GM12801 (cell line): ENCODE measurements at regions not wholly inside any gene's neighbourhood (a gene's known extent, or its start where the extent isn't known, plus 50 kb on each side); places are given as distances from the start of the nearest gene placed in this dataset.

Experiments
- TF ChIP-seq, protein P1 (sequence below): IDR thresholded peaks from one replicate; pipeline ENCODE4 v1.5.1; 2011; ENCODE audit warnings: control low read depth; ENCODE audit not compliant: insufficient read length; ENCODE audit errors: extremely low read depth

DNA sequence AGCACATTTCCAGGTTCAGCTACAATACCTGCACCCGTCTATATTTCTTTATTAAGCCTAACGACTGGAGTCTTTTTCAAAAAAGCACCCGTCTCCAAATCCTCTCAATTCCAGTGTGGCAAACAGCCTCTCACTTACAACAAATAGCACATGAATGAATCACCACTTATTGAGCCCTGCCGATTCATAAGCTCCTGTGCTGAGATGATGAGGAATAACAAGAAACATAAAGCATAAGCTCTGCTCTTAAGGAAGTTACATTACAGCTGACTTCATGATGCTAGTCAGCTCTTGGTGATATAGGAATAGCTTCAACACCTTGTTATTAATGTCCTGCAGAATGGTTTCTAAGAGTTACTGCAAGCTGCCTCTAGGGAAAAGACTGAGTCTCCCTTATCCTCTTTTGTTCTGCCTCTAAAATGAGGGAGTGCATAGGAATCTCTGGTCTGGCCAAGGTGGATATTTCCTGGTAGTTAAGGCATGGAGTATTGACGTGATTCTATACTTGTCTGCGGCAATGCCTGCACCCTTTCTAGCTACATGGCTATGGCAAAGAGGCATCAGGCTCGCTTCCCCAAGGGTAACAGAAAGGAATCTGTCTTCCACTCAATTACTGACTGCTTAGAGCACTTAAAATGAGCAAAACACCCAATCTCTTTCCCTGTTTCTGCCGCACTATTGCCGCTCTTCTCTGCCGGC is 195.7 kb downstream of the KLF12 start:
- TF ChIP-seq, protein P1, sequence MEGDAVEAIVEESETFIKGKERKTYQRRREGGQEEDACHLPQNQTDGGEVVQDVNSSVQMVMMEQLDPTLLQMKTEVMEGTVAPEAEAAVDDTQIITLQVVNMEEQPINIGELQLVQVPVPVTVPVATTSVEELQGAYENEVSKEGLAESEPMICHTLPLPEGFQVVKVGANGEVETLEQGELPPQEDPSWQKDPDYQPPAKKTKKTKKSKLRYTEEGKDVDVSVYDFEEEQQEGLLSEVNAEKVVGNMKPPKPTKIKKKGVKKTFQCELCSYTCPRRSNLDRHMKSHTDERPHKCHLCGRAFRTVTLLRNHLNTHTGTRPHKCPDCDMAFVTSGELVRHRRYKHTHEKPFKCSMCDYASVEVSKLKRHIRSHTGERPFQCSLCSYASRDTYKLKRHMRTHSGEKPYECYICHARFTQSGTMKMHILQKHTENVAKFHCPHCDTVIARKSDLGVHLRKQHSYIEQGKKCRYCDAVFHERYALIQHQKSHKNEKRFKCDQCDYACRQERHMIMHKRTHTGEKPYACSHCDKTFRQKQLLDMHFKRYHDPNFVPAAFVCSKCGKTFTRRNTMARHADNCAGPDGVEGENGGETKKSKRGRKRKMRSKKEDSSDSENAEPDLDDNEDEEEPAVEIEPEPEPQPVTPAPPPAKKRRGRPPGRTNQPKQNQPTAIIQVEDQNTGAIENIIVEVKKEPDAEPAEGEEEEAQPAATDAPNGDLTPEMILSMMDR = no peak

- TF ChIP-seq, protein P1 = no peak
Measured at GRCh38 chr13:73937441-73937840, 196.8 kb downstream of the KLF12 start.

DNA sequence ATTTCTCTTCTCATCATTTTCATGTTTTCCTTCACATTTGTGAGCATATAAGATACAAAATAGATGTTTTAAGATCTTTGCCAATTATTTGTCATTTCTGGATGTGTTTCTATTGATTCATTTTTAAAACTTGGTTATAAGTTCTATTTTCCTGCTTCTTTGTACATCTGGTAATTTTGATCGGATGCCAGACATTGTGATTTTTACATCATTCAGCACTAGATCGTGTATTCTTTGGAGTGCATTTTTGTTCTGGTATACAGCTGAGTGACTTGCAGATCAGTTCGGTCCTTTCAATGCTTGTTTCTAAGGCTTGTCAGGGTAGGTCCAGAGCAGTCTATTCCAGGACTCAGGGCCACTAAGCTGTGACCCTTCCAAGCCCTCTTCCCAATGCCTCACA is 198.2 kb downstream of the KLF12 start:
- TF ChIP-seq, protein P1 = no peak

DNA sequence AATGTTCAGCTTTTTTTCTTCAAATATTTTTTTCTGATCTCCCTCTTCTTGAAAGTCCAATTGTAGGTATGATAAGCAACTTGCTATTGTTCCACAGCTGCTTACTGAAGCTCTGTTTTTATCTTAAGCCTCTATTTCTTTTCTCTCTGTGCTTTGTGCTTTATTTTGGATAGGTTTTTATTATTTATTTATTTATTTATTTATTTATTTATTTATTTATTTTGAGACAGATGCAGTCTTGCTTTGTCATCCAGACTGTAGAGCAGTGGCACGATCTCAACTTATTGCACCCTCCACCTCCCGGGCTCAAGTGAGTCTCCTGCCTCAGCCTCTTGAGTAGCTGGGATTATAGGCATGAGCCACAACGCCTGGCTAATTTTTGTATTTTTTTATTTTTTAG is 199.4 kb downstream of the KLF12 start:
- TF ChIP-seq, protein P1 = no peak

- TF ChIP-seq, protein P1 = no peak
Measured at GRCh38 chr13:73934215-73934641, 200.0 kb downstream of the KLF12 start.

DNA sequence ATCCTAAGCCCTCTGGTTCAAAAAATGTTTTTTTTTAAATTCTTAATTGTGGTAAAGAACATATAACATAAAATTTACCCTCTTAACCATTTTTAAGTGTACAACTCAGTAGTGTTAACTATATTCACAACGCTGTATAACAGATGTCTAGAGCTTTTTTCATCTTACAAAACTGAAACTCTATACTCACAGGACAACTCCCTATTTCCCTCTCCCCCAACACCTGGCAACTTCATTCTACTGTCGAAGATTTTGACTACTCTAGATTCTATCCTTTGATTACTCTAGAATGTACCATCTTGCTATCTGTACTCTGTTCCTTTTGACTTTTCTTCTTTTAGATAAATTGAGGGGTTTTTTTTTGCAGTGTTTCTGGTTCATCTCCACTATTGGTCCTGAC is 200.4 kb downstream of the KLF12 start:
- TF ChIP-seq, protein P1 = no peak

DNA sequence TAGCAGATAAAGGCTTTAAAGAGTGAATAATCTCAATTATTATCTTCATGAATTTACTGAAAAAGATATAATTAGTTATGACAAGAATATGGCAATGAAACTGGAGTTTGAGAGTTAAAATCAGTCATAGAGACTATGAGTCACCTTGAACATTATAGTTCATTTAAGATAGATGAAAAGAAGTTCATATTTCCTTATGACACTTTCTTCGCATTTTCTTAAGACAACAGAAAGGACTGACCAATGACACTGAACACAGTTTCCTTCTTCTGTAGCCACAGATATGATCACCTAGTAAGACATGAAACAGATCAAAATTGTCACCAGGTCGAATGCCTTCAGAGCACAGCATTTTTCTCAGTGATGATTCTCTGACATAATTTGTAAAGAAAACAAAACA is 202.1 kb downstream of the KLF12 start:
- TF ChIP-seq, protein P1 = no peak
